ENCODE measurements at regions not wholly inside any gene's neighbourhood (a gene's known extent, or its start where the extent isn't known, plus 50 kb on each side); places are given as distances from the start of the nearest gene placed in this dataset.

DNA sequence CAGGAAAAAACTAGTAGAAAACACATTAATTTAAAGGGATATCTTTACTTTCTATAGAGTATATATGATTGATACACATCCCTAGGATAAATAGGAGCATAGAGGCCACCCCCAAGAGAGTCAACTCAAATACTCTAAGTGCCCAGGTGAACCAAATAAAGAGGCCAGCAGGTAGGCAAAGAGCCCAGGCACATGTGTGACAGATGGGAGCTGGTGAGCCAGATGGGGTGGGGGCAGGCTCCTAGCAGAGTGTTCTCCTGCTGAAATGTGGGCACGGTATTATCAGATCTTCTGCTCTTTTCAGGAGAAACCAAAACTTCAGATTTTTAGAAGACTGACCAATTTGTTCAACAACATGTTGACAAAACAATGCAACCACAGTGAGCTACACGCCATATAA is 333.4 kb upstream of the PKN2 start:
- in situ Hi-C loops (cut with MboI; ENCODE audit: low sequenced_read_pairs, unreplicated experiment) = no loop called here
- no peak for TF ChIP-seq CTCF (IDR thresholded peaks at IDR 0.05; ENCODE audit: borderline replicate concordance, control extremely low read depth, extremely low read depth, insufficient read depth, missing control alignments)
- no peak for DNase-seq (ENCODE audit: low spot score)

DNA sequence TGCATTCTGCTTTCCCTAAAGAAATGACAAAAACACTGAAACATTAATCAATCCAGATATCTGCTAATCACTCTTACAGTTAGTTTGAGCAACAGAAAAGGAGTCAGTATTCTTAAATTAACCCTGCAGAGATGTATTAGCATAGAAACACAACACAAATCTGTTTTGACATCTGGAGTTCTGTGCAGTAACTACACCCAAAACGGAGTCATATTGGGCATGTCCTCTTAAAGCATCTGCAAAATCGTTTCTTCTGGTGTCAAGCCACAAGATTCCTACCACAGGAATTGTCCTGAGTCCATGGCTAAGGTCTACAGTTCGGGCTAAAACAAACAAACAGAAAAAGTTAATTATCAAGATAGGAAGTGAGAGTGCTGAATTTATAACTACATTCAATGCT is 332.1 kb upstream of the PKN2 start:
- in situ Hi-C loops (cut with MboI; ENCODE audit: low sequenced_read_pairs, unreplicated experiment) = no loop called here
- no peak for DNase-seq (ENCODE audit: low spot score)
- no peak for TF ChIP-seq CTCF (IDR thresholded peaks at IDR 0.05; ENCODE audit: borderline replicate concordance, control extremely low read depth, extremely low read depth, insufficient read depth, missing control alignments)

DNA sequence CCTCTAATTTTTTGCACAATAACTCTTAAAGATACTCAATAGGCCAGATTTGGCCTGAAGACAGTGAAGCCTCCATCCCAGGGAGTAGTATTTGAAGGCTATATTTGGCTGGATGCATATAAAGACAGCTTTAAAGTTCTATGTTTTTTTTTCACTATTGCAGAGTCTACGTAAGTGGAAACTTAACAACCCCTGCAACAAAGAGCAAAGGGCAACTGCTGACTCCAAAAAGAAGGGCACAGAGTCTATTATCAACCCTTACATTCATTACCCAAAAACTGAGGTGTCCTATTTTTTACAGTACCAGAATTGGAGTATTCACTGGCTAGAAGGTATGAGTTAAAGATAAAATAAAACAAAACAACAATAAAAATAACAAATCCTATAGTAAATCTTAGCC is 329.8 kb upstream of the PKN2 start:
- in situ Hi-C loops (cut with MboI; ENCODE audit: low sequenced_read_pairs, unreplicated experiment) = no loop called here
- no peak for TF ChIP-seq CTCF (IDR thresholded peaks at IDR 0.05; ENCODE audit: borderline replicate concordance, control extremely low read depth, extremely low read depth, insufficient read depth, missing control alignments)
- no peak for DNase-seq (ENCODE audit: low spot score)

DNA sequence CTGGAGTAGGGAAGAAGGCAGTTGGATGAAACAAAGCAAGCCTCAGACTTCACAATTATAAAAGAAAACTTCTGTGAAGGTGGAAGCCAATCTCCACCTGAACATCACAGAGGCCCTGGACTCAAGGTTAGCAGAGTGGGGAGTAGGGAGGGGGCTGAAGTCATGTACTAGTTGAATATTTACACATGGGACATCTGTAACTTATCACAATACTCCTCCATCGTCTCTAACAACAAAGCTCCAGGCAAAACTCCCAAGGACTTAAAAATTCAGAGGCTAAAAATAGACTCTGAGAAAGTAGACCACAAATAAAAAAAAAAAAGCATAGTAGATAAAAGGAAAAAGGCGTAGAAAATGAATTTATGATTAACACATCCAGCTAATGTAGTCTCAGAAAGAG is 326.3 kb upstream of the PKN2 start:
- no peak for TF ChIP-seq CTCF (IDR thresholded peaks at IDR 0.05; ENCODE audit: borderline replicate concordance, control extremely low read depth, extremely low read depth, insufficient read depth, missing control alignments)
- in situ Hi-C loops (cut with MboI; ENCODE audit: low sequenced_read_pairs, unreplicated experiment) = no loop called here
- DNase-seq (ENCODE audit: low spot score) = no peak

DNA sequence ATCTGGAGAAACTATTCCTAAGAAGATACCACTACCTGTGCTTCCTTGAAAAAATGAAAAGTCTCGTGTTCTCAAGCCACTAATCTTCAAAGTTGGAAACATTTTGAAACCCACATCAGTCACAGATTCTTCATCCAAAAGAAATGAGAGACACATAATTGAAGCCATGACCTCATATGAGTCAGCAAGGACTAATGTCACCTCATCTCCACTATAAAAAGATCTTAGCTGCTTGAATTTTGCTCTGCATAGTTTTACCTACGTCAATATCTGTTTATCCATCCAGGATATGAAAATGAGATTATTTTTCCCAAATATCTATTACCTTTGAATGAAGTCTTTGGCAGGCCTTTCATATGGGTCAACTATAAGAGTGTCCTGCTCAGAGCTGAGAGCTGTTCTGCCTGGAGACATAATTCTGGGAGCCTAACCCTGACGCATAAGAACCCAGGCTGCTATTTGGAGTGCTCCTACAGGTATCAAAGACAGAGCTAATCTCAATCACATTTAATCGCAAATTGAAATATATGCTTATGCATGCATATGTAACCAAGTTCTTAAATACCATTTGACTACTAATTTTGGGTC is 312.5 kb upstream of the PKN2 start:
- DNase-seq (ENCODE audit: low spot score) = no peak
- in situ Hi-C loops (cut with MboI; ENCODE audit: low sequenced_read_pairs, unreplicated experiment) = no loop called here
- no peak for TF ChIP-seq CTCF (IDR thresholded peaks at IDR 0.05; ENCODE audit: borderline replicate concordance, control extremely low read depth, extremely low read depth, insufficient read depth, missing control alignments)

- TF ChIP-seq CTCF (IDR thresholded peaks at IDR 0.05; ENCODE audit: borderline replicate concordance, control extremely low read depth, extremely low read depth, insufficient read depth, missing control alignments) = no peak
- DNase-seq (ENCODE audit: low spot score) = no peak
- in situ Hi-C loops (cut with MboI; ENCODE audit: low sequenced_read_pairs, unreplicated experiment) = no loop called here
Measured at GRCh38 chr1:88375977-88376376, 308.1 kb upstream of the PKN2 start.

DNA sequence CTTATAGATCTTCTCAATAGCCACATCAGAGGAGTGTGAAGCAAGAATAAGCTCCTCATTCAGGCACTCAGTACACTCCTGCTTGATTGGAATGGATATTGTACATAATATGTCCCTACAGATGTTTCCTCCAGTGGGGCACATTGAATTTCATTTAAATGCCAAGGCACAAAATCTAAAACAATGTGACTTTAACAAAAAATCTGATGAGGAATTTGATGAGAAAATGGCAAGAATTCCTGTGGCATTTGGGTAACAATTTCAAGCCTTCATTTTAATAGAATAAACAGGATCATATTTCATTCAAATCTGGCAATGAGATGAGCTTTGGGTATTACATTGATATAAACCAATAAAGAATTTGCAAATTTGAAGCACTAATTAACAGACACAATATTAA is 307.7 kb upstream of the PKN2 start:
- in situ Hi-C loops (cut with MboI; ENCODE audit: low sequenced_read_pairs, unreplicated experiment) = no loop called here
- DNase-seq (ENCODE audit: low spot score) = no peak
- TF ChIP-seq CTCF (IDR thresholded peaks at IDR 0.05; ENCODE audit: borderline replicate concordance, control extremely low read depth, extremely low read depth, insufficient read depth, missing control alignments) = no peak
